Neural progenitor cell (in vitro differentiated cells): ENCODE measurements at regions not wholly inside any gene's neighbourhood (a gene's known extent, or its start where the extent isn't known, plus 50 kb on each side); places are given as distances from the start of the nearest gene placed in this dataset.

Source experiments
- CTCF ChIP-seq: fragments of 200-600 bp; sonication (generic); IDR thresholded peaks from 2 replicates; pipeline ENCODE4 v1.5.1; 2017; ENCODE audit warnings: antibody characterized with exemption, mild to moderate bottlenecking
- EZH2 ChIP-seq: fragments of 200-600 bp; sonication (generic); IDR thresholded peaks from 2 replicates; pipeline ENCODE4 v1.6.1; 2017; ENCODE audit warnings: antibody characterized with exemption, mild to moderate bottlenecking, moderate library complexity

GRCh38 chr10:105759669-105760068, 1118.6 kb downstream of the SORCS3 start:
- TF ChIP-seq CTCF, result no peak
- TF ChIP-seq EZH2, result no peak
